Heart right ventricle (tissue), 16 donors: ENCODE measurements at regions not wholly inside any gene's neighbourhood (a gene's known extent, or its start where the extent isn't known, plus 50 kb on each side); places are given as distances from the start of the nearest gene placed in this dataset.

Experiments used
- ATAC-seq, 8 donors: fragments of 200-7000 bp; cut with Tn5 transposase; one replicate each; pipeline ENCODE4 v1.9.1; 2020; ENCODE audit warnings: mild to moderate bottlenecking in 8 of 8, moderate library complexity in 8 of 8, moderate number of reproducible peaks in 1 of 8
- DNase-seq, 2 donors: peaks; one replicate each; pipeline ENCODE4 v3.0.0-alpha.2; 2020
- H3K27ac ChIP-seq, 10 donors: fragments of 200-600 bp; sonication (generic) in 2 of 10; one replicate each; pipeline versions ENCODE4 v1.5.0 to v1.8.0; 2020 to 2022; ENCODE audit warnings: mild to moderate bottlenecking in 3 of 10
- H3K27me3 ChIP-seq, 7 donors: fragments of 200-600 bp; one replicate each; pipeline ENCODE4 v1.8.0; 2021 to 2022; ENCODE audit warnings: mild to moderate bottlenecking in 2 of 7
- H3K36me3 ChIP-seq, 9 donors: fragments of 200-600 bp; sonication (generic) in 1 of 9; one replicate each; pipeline versions ENCODE4 v1.5.0 to v1.8.0; 2020 to 2022; ENCODE audit warnings: mild to moderate bottlenecking in 2 of 9
- H3K4me1 ChIP-seq, 9 donors: fragments of 200-600 bp; sonication (generic) in 1 of 9; one replicate each; pipeline versions ENCODE4 v1.5.0 to v1.8.0; 2020 to 2022; ENCODE audit warnings: mild to moderate bottlenecking in 4 of 9
- H3K4me3 ChIP-seq, 10 donors: fragments of 200-600 bp; sonication (generic) in 2 of 10; one replicate each; pipeline versions ENCODE4 v1.5.0 to v1.8.0; 2020 to 2022; ENCODE audit warnings: mild to moderate bottlenecking in 7 of 10, moderate library complexity in 2 of 10
- H3K9me3 ChIP-seq, 11 donors: fragments of 200-600 bp in 10 of 11; sonication (generic) in 2 of 11; one replicate each; pipeline versions ENCODE4 v1.5.0 to v1.8.0; 2013 to 2022; ENCODE audit warnings: mild to moderate bottlenecking in 2 of 11, control low read depth in 1 of 11, moderate library complexity in 1 of 11
- CTCF ChIP-seq, 9 donors: fragments of 200-600 bp; sonication (generic) in 2 of 9; IDR thresholded peaks; one replicate each; pipeline versions ENCODE4 v1.5.0 to v1.8.0; 2021 to 2022; ENCODE audit warnings: antibody characterized with exemption in 9 of 9, mild to moderate bottlenecking in 5 of 9, moderate library complexity in 1 of 9
- WGBS, 2 donors: extraction: QIAGEN DNeasy Blood & Tissue Kit; methylation state at CpG; one replicate each; pipeline ENCODE4 v1.1.7; 2013; ENCODE audit warnings: inconsistent platforms in 1 of 2; 5-methylcytosine and 5-hydroxymethylcytosine counted together
- intact Hi-C, 10 donors: fragments of 100-400 bp; cut with DNase I; formaldehyde crosslinking; loops; one replicate each; pipeline versions ENCODE4 v1.11.1 to v1.14.2; 2022
- donor health status: Arrhythmogenic right ventricular cardiomyopathy.
- donor health status: ischemic (EF 13 %, LVEDD 7.1; RV severe dilation, severe dysfunction).
- donor health status: healthy with polysubstance abuse.
- donor health status: DM: no; HTN: yes; CAD: no.
- donor health status: DM: no; HTN: no; CAD: no.
- donor health status: ischemic (EF 25% LVEDD 6.9; RV normal size, moderate dysfunction).
- donor health status: ischemic (EF 25% LVEDD 5.7; RV mildly dilated, moderate dysfunction).
- donor health status: healthy.
- donor health status: DM: yes; HTN: yes; CAD: no.
- donor health status: Ischemic cardiomyopathy.
- donor health status: ischemic (EF 35%, LVEDD 5.7; RV mildly dilated, moderate dysfunction).
- donor health status: nonischemic (EF 11% LVEDD 7.7; RV severe dilation, severe dysfunction).
- donor health status: DM: yes; HTN: yes; CAD: no.
- donor health status: PGD.
- donor health status: ischemic (EF 29% LVEDD 5.4; RV normal size, mild dysfunction).
- donor health status: nonischemic (EF 23%, LVEDD 6.1; RV moderate dilation, normal function).

GRCh38 chr18:47721876-47722275, 208.6 kb downstream of the SMAD2 start:
- Histone ChIP-seq H3K9me3 (peaks cover 0 to 5% (median 0%) of the 10 kb centered on the region in 11 donors), H3K27ac (no peak overlapping the region), H3K36me3 (no peaks in the 10 kb centered on the region), H3K27me3 (peaks cover 0 to 31% (median 9%) of the 10 kb centered on the region in 7 donors), H3K4me3 (no peak overlapping the region), H3K4me1 (no peaks in the 10 kb centered on the region)
- intact Hi-C loops: no loop called here
- WGBS, 2 donors: 75 to 82% methylated on average over 16 of the region's 16 CpGs
- no peak for TF ChIP-seq CTCF (IDR thresholded peaks at IDR 0.05)
- ATAC-seq (no peak), DNase-seq (no peak)

- DNase-seq (no peak), ATAC-seq (no peak)
- Histone ChIP-seq H3K27ac (no peak overlapping the region), H3K36me3 (no peaks in the 10 kb centered on the region), H3K27me3 (peaks cover 0 to 24% (median 0%) of the 10 kb centered on the region in 7 donors), H3K4me1 (no peaks in the 10 kb centered on the region), H3K9me3 (peaks cover 0 to 5% (median 0%) of the 10 kb centered on the region in 11 donors), H3K4me3 (no peak overlapping the region)
- no peak for TF ChIP-seq CTCF (IDR thresholded peaks at IDR 0.05)
- WGBS, 2 donors: 83 to 85% methylated on average over 3 of the region's 3 CpGs
- intact Hi-C loops: no loop called here
These were observed 209.7 kb downstream of the SMAD2 start for GRCh38 chr18:47720741-47721140.

- H3K27me3 ChIP-seq: peaks cover 0 to 15% (median 0%) of the 10 kb centered on the region in 7 donors
- DNase-seq: no peak
- WGBS, 2 donors: 73 to 76% methylated on average over 7 of the region's 7 CpGs
- intact Hi-C loops: no loop called here
- no peak for TF ChIP-seq CTCF (IDR thresholded peaks at IDR 0.05)
- ATAC-seq: no peak
- H3K36me3 ChIP-seq: no peaks in the 10 kb centered on the region
- H3K9me3 ChIP-seq: peaks cover 0 to 5% (median 0%) of the 10 kb centered on the region in 11 donors
- no peaks in the 10 kb centered on the region for H3K4me1 ChIP-seq
- no peak overlapping the region for H3K27ac ChIP-seq
- H3K4me3 ChIP-seq: no peak overlapping the region
These were observed 211.2 kb downstream of the SMAD2 start for GRCh38 chr18:47719096-47719780.

- no peaks in the 10 kb centered on the region for H3K4me1 ChIP-seq
- no peaks in the 10 kb centered on the region for H3K36me3 ChIP-seq
- H3K27me3 ChIP-seq: peaks cover 0 to 14% (median 0%) of the 10 kb centered on the region in 7 donors
- ATAC-seq: no peak
- no peak overlapping the region for H3K27ac ChIP-seq
- no peak for TF ChIP-seq CTCF (IDR thresholded peaks at IDR 0.05)
- no peak overlapping the region for H3K4me3 ChIP-seq
- no peak for DNase-seq
- intact Hi-C loops: no loop called here
- WGBS, 2 donors: 68 to 82% methylated on average over 1 of the region's 1 CpG
- peaks cover 0 to 5% (median 0%) of the 10 kb centered on the region in 11 donors for H3K9me3 ChIP-seq
These were observed 211.8 kb downstream of the SMAD2 start for GRCh38 chr18:47718646-47719045.
